Suppressor macrophage treated with lipopolysaccharide for 1 hour (primary cell): ENCODE measurements at regions not wholly inside any gene's neighbourhood (a gene's known extent, or its start where the extent isn't known, plus 50 kb on each side); places are given as distances from the start of the nearest gene placed in this dataset.
"Not testable (repeated sequence)": the region's sequence is repeated elsewhere in the genome, so short reads cannot be mapped to it uniquely, and the experiment has no call there.

ENCODE experiments used
- DNase-seq, 3 donors: peaks; one replicate each; pipeline ENCODE4 v3.0.0-alpha.2; 2020 to 2022

DNA sequence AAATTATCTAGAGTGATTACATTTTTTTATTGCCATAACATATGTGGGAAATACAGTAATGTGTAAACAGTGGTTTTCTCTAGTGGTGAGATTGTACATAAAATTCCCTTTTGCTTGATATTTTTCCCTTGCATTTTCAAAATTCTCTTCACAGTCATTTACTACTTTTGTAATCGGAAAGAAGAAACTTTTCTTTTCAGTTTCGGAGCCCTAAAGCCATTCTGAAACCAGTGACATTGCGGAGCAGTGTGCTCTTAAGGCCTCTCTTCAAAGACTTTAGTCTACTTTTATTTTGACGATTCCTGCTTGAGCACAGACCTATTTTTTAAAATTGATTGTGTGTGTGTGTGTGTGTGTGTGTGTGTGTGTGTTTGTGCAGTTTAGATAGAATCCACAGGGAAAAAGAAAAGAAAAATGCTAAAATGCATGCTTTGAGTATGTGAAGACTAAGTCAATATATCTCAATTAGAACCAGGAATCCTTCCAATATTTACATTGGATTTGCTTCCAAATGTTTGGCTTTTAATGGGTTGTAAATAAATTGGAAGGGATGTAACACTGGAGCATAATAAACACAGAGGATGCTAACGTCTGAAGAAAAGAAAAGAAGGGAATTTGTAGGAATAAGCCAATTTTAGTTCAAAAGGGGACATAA is 357.4 kb downstream of the RND3 start:
- no peak for DNase-seq

DNA sequence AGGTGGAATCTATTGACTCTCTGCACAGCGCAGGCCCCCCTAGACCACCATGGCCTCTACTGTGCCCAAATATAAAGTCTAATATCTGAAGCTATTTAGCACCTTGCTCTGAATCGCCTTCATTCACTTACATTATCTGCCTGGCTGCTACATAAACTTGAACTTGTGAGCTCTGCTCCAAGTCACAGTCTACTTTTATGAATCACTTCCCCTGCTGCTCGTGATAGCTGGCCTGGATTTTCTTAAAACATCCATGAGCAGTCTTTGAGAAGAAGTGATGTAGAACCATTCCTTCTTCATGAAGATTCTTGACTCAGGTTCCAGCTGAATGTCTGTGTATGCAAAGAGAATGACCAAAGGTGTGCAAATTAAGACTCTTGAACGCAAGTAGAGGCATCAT is 359.5 kb downstream of the RND3 start:
- DNase-seq: no peak

DNA sequence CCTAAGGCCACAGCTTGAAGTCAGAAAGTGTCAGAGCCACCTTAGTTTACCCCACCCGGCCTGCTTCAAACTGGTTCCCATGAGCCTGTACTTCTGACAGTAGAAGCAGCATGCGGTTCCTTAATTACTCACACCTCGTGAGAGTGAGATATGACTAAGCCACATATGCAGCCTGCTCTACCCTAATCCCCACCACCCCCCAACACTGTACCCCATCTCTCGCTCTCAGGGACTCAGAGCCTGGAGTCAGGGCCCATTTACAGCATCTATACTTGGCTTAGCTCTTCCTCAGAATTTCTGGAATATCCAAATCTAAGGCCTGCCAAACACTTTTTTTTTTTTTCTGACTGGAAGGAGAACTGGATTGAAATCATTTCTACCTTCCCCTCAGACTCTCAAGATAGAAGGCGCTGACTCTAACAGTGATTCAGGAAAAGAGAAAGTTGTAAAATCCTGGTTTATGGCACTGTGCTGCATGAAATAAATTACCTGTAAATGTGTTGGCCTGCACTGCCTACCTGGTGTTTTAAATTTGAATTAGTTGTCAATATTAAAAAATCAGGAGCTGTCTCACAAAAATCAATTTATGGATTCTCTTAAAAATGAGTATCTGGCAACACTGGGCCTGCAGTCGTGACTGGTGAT is 360.0 kb downstream of the RND3 start:
- DNase-seq: no peak

GRCh38 chr2:150126839-150127238 is 360.6 kb downstream of the RND3 start:
- DNase-seq: no peak

GRCh38 chr2:150126143-150126740 is 361.2 kb downstream of the RND3 start:
- no peak for DNase-seq

- peak; percentile 5 to 41 (median 11) for DNase-seq
Measured at GRCh38 chr2:150125708-150126107, 361.8 kb downstream of the RND3 start.

DNA sequence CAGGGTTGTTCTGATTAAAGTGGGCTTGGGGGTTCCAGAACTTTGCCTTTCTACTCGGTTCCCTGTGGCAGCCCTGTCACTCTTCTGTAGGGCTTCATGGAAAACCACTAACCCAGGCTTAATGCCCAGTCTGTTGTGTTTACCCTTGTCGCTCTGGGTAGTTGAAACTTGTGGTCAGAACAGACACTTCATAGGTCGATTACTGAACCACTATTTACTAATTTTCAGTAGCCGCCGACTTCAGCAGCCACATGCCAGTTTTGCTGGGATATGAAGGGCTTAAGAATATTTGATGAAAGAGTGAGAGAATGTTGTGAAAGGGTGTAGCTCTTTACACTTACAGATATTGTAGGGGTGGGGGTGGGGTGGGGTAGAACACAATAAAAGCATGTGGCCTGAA is 362.3 kb downstream of the RND3 start:
- no peak for DNase-seq

- no peak for DNase-seq
Measured at GRCh38 chr2:150124739-150125138, 362.7 kb downstream of the RND3 start.

GRCh38 chr2:150122871-150123613 is 364.4 kb downstream of the RND3 start:
- no peak for DNase-seq

- no peak for DNase-seq
Measured at GRCh38 chr2:150122156-150122555, 365.3 kb downstream of the RND3 start.

DNA sequence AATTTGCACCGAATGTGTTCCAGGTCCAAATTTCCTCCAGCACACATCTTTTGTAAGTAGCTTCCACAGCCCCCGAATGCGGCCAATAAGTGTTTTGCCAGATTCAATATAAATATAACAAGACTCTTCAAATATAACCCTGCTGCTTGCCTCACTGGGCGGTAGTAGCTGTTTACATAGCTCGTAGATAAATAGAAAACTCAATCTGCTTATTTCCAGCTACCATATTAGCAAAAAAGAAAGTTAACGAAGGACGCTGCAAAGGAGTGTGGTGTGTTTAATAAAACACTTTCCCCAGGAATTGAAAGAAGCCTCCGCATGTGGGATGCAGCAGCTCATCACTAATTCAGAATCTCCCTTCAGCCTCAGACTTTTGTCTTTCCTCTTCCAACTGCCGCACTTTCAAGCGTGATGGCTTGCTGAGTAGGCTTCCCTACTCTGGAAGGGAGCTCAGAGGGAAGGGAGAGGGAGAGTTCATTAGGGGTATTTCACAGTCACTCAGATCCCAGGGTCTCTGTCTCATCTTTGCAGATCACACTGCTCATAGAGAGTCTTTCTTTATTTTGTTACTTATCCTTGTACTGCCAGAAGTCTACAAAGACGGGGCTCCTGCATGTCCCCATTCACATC is 367.0 kb downstream of the RND3 start:
- DNase-seq: no peak

DNA sequence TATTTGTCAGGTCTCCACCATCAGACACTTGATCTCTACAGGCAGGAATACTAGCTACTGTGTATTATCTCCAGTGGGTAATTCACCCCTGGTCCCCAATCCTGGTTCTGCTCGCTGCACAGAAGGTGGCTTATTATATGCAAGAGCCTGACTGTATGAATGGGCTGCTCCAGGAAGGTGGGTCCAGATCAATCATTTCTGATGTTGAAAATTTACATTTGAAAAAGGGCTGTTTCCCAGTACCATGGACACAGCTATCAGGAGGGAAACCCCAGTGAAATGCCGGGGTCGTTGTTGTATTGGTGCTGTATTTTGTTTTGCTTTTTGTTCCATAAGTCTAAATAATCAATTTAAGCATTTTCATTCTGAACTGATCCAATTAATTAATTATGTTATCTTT is 367.6 kb downstream of the RND3 start:
- no peak for DNase-seq

DNA sequence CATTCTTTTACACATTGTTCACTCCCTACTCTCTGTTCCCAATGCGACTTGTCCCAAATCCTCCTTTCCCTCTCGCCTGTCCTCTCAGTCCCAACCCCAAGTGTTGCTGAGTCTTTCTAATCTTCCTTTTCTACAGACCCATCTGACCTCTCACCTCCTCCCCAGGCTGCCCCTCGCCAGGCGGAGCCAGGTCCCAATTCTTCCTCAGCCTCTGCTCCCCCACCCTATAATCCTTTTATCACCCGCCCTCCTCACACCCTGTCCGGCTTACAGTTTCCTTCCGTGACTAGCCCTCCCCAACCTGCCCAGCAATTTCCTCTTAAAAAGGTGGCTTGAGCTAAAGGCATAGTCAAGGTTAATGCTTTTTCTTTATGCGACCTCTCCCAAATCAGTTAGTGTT is 373.4 kb downstream of the RND3 start:
- not testable (repeated sequence) for DNase-seq

DNA sequence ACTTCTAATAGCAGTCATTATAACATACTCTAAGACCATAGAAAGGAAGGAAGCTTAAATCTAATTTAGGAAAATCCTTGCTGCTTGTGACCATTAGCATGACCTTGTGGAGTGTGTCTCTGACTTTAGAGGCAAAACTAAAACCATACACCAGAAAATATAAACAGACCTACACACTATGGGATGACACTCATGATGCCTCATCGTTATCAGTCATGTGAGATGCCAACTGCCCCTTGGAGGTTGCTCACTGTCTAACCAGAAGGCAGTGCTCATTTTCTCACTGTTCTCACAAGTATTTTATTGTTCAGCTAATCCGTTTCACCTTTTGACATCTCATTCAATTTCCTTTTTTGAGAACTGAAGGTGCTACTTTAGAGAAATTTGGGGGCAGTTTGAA is 376.9 kb downstream of the RND3 start:
- DNase-seq: no peak

DNA sequence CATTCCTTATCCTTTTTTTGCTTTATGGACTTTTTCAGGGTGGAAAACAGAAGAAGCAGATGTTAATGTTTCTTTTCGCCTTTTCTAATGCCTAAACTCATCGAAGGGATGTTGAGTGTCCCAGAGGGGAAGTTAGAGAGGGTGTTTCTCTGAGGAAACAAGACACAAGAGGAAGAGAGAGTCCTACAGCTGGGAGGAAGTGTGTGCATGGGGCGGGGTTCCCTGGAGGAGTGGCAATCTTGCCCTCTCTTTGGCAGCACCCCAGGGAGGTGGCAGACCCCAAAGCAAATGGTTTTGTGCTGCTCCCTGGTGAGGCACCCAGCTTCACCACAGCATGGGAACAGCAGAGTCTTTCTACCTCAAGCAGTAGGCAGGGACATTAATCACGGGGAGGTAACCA is 377.6 kb downstream of the RND3 start:
- DNase-seq: no peak

DNA sequence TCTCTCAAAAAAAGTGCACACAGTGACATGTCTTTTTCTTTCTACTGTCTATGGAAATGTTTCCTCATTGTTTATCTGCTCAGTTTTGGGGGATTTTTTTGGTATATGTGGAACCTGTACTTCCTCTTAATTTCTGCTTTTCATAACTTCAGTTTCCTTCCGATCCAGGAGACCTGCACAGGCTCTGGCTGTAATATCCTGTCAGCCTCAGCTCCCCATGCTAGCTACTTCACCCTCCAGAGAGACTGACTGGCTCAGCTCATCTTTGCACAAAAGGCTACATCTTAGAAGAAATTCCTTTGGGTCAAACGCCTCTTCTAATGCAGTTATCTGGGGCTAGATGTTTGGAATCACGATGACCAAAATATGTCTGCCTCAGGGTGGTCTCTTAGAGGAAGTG is 378.4 kb downstream of the RND3 start:
- no peak for DNase-seq

GRCh38 chr2:150107816-150108215 is 379.7 kb downstream of the RND3 start:
- no peak for DNase-seq

- no peak for DNase-seq
Measured at GRCh38 chr2:150107170-150107569, 380.3 kb downstream of the RND3 start.

- DNase-seq: no peak
Measured at GRCh38 chr2:150101947-150102346, 385.5 kb downstream of the RND3 start.

DNA sequence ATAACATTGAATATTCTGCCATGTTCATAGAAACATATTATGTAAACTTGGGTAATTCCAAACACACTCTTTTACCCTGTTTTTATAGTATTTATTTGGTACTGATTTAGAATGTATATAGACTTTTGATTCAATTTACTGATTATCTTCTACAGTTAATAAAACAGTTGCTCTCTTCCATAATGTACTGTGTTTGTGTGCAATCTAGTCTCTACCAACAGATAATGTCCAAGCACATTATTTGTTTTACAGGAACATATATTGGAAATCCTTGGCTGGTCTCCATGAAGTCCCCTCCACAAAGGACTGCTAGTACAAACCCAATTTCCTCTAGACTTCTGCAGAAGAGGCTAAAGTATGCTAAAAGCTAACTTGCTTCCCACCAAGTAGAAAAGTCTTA is 386.6 kb downstream of the RND3 start:
- DNase-seq: no peak

DNA sequence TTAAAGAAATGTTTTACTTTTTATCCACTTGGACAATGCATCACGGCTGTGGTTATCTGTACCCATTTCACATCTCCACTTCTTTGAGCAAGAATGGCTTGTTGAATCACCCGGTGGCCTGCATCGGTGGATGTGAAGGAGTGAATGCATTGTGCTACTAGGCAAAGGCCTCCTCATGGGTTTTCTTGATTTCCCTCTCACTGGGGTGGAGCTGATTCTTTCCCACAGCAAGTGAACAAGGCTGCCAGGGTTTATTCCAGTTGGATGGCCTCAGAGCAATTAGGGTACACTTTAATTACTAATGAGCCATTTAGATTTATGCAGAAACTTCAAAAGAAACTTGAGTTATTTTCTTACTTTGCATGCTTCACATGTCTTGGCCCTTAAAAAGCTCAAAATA is 387.1 kb downstream of the RND3 start:
- no peak for DNase-seq

GRCh38 chr2:150099805-150100204 is 387.7 kb downstream of the RND3 start:
- no peak for DNase-seq

GRCh38 chr2:150097901-150098531 is 389.5 kb downstream of the RND3 start:
- no peak for DNase-seq
